ENCODE measurements at regions not wholly inside any gene's neighbourhood (a gene's known extent, or its start where the extent isn't known, plus 50 kb on each side); places are given as distances from the start of the nearest gene placed in this dataset.

- H3K9me3 Mint-ChIP-seq (ENCODE audit: unreplicated experiment): peaks cover 13% of the 10 kb centered on the region
- H3K36me3 Mint-ChIP-seq (ENCODE audit: low read depth, unreplicated experiment): no peaks in the 10 kb centered on the region
- Histone ChIP-seq H4K20me1 (ENCODE audit: insufficient read depth, low read length) (no peaks in the 10 kb centered on the region), H3K9ac (ENCODE audit: low read length) (no peak overlapping the region), H3K36me3 (ENCODE audit: insufficient read depth, low read length) (no peaks in the 10 kb centered on the region), H3K79me2 (ENCODE audit: insufficient read depth, low read length) (no peaks in the 10 kb centered on the region), H3K27ac (ENCODE audit: low read depth, low read length) (no peak overlapping the region), H2AFZ (ENCODE audit: low read depth, low read length) (no peak overlapping the region), H3K27me3 (ENCODE audit: insufficient read depth, low read length) (no peaks in the 10 kb centered on the region), H3K4me3 (ENCODE audit: insufficient read depth, low read depth, low read length) (no peak overlapping the region), H3K9me3 (ENCODE audit: insufficient read depth, low read depth, low read length) (no peaks in the 10 kb centered on the region), H3K4me1 (ENCODE audit: insufficient read depth, low read length) (peaks cover 5% of the 10 kb centered on the region), H3K4me2 (ENCODE audit: low read length) (no peak overlapping the region)
- no peak overlapping the region for H3K27ac Mint-ChIP-seq (ENCODE audit: unreplicated experiment)
- DNase-seq (ENCODE audit: low read depth) (no peak), FAIRE-seq (no peak)
- no peak overlapping the region for H3K4me3 Mint-ChIP-seq (ENCODE audit: unreplicated experiment)
- no peaks in the 10 kb centered on the region for H3K4me1 Mint-ChIP-seq (ENCODE audit: low read depth, unreplicated experiment)
- TF ChIP-seq CTCF (IDR thresholded peaks at IDR 0.05; ENCODE audit: insufficient read depth, low read depth, low read length): no peak
- no peak for TF ChIP-seq EZH2 (IDR thresholded peaks at IDR 0.05; ENCODE audit: insufficient read depth, low read length)
- peaks cover 2% of the 10 kb centered on the region for H3K27me3 Mint-ChIP-seq (ENCODE audit: low read depth, unreplicated experiment)
These were observed 144.0 kb downstream of the THBS2 start for GRCh38 chr6:169109411-169110220.

GRCh38 chr6:169108753-169109152 lies 144.9 kb downstream of the THBS2 start:
- Histone ChIP-seq H2AFZ (ENCODE audit: low read depth, low read length) (no peak overlapping the region), H4K20me1 (ENCODE audit: insufficient read depth, low read length) (no peaks in the 10 kb centered on the region), H3K4me2 (ENCODE audit: low read length) (no peak overlapping the region), H3K79me2 (ENCODE audit: insufficient read depth, low read length) (no peaks in the 10 kb centered on the region), H3K9ac (ENCODE audit: low read length) (no peak overlapping the region), H3K4me1 (ENCODE audit: insufficient read depth, low read length) (peaks cover 5% of the 10 kb centered on the region), H3K4me3 (ENCODE audit: insufficient read depth, low read depth, low read length) (no peak overlapping the region), H3K27me3 (ENCODE audit: insufficient read depth, low read length) (no peaks in the 10 kb centered on the region), H3K9me3 (ENCODE audit: insufficient read depth, low read depth, low read length) (no peaks in the 10 kb centered on the region), H3K36me3 (ENCODE audit: insufficient read depth, low read length) (no peaks in the 10 kb centered on the region), H3K27ac (ENCODE audit: low read depth, low read length) (no peak overlapping the region)
- Mint-ChIP-seq H3K4me1 (ENCODE audit: low read depth, unreplicated experiment) (no peaks in the 10 kb centered on the region), H3K4me3 (ENCODE audit: unreplicated experiment) (no peak overlapping the region), H3K27me3 (ENCODE audit: low read depth, unreplicated experiment) (peaks cover 2% of the 10 kb centered on the region), H3K9me3 (ENCODE audit: unreplicated experiment) (peaks cover 13% of the 10 kb centered on the region), H3K27ac (ENCODE audit: unreplicated experiment) (no peak overlapping the region), H3K36me3 (ENCODE audit: low read depth, unreplicated experiment) (no peaks in the 10 kb centered on the region)
- FAIRE-seq: no peak
- DNase-seq (ENCODE audit: low read depth): no peak
- TF ChIP-seq CTCF (IDR thresholded peaks at IDR 0.05; ENCODE audit: insufficient read depth, low read depth, low read length) (no peak), EZH2 (IDR thresholded peaks at IDR 0.05; ENCODE audit: insufficient read depth, low read length) (no peak)

- H3K4me2 ChIP-seq (ENCODE audit: low read length): peak overlapping the region; percentile 29
- TF ChIP-seq EZH2 (IDR thresholded peaks at IDR 0.05; ENCODE audit: insufficient read depth, low read length) (no peak), CTCF (IDR thresholded peaks at IDR 0.05; ENCODE audit: insufficient read depth, low read depth, low read length) (no peak)
- H3K9me3 Mint-ChIP-seq (ENCODE audit: unreplicated experiment): peaks cover 15% of the 10 kb centered on the region
- no peaks in the 10 kb centered on the region for H3K27me3 ChIP-seq (ENCODE audit: insufficient read depth, low read length)
- H3K36me3 Mint-ChIP-seq (ENCODE audit: low read depth, unreplicated experiment): no peaks in the 10 kb centered on the region
- no peaks in the 10 kb centered on the region for H3K9me3 ChIP-seq (ENCODE audit: insufficient read depth, low read depth, low read length)
- H3K27ac Mint-ChIP-seq (ENCODE audit: unreplicated experiment): no peak overlapping the region
- no peak overlapping the region for H3K9ac ChIP-seq (ENCODE audit: low read length)
- no peaks in the 10 kb centered on the region for H3K79me2 ChIP-seq (ENCODE audit: insufficient read depth, low read length)
- H3K4me3 Mint-ChIP-seq (ENCODE audit: unreplicated experiment): no peak overlapping the region
- H3K36me3 ChIP-seq (ENCODE audit: insufficient read depth, low read length): no peaks in the 10 kb centered on the region
- peaks cover 2% of the 10 kb centered on the region for H3K27me3 Mint-ChIP-seq (ENCODE audit: low read depth, unreplicated experiment)
- no peak overlapping the region for H3K27ac ChIP-seq (ENCODE audit: low read depth, low read length)
- DNase-seq (ENCODE audit: low read depth): peak; percentile 72
- no peak for FAIRE-seq
- H3K4me1 Mint-ChIP-seq (ENCODE audit: low read depth, unreplicated experiment): peaks cover 2% of the 10 kb centered on the region
- no peak overlapping the region for H3K4me3 ChIP-seq (ENCODE audit: insufficient read depth, low read depth, low read length)
- no peaks in the 10 kb centered on the region for H4K20me1 ChIP-seq (ENCODE audit: insufficient read depth, low read length)
- H3K4me1 ChIP-seq (ENCODE audit: insufficient read depth, low read length): peaks cover 5% of the 10 kb centered on the region
- H2AFZ ChIP-seq (ENCODE audit: low read depth, low read length): no peak overlapping the region
These were observed 147.5 kb downstream of the THBS2 start for GRCh38 chr6:169106176-169106575.
